MM.1S (cell line): ENCODE measurements at regions not wholly inside any gene's neighbourhood (a gene's known extent, or its start where the extent isn't known, plus 50 kb on each side); places are given as distances from the start of the nearest gene placed in this dataset.

ENCODE experiments used
- DNase-seq: peaks from one replicate; pipeline ENCODE4 v3.0.0-alpha.2; 2015
- H2AFZ ChIP-seq: fragments of 300-600 bp; sonication (generic); 2 replicates; pipeline ENCODE4 v1.6.0; 2016; ENCODE audit warnings: antibody characterized with exemption, low read length
- H3F3A ChIP-seq: fragments of 300-600 bp; sonication (generic); 2 replicates; pipeline ENCODE4 v1.6.1; 2016; ENCODE audit warnings: mild to moderate bottlenecking, antibody characterized with exemption, low read length, moderate library complexity, mixed read lengths; ENCODE audit not compliant: insufficient read depth
- H3K27ac ChIP-seq: fragments of 300-600 bp; sonication (generic); 2 replicates; pipeline ENCODE4 v1.5.1; 2016; ENCODE audit warnings: mild to moderate bottlenecking, low read length
- H3K27me3 ChIP-seq: fragments of 300-600 bp; sonication (generic); replicated peaks from 2 replicates; pipeline ENCODE4 v1.6.0; 2016; ENCODE audit warnings: low read length; ENCODE audit not compliant: insufficient read depth
- H3K36me3 ChIP-seq: fragments of 300-600 bp; sonication (generic); replicated peaks from 2 replicates; pipeline ENCODE4 v1.6.1; 2016; ENCODE audit warnings: mild to moderate bottlenecking, low read length, mixed read lengths; ENCODE audit not compliant: insufficient read depth
- H3K4me1 ChIP-seq: fragments of 300-600 bp; sonication (generic); 2 replicates; pipeline ENCODE4 v1.6.1; 2016; ENCODE audit warnings: low read length, mixed read lengths
- H3K4me2 ChIP-seq: fragments of 300-600 bp; sonication (generic); 2 replicates; pipeline ENCODE4 v1.6.0; 2016; ENCODE audit warnings: low read depth, low read length
- H3K4me3 ChIP-seq: fragments of 300-600 bp; sonication (generic); 2 replicates; pipeline ENCODE4 v1.5.1; 2016; ENCODE audit warnings: low read length, mixed read lengths
- H3K79me2 ChIP-seq: fragments of 300-600 bp; sonication (generic); 2 replicates; pipeline ENCODE4 v1.6.1; 2016; ENCODE audit warnings: mixed run types, low read length, mixed read lengths
- H3K9ac ChIP-seq: fragments of 300-600 bp; sonication (generic); 2 replicates; pipeline ENCODE4 v1.6.1; 2016; ENCODE audit warnings: low read length, mixed read lengths
- H3K9me2 ChIP-seq: fragments of 300-600 bp; sonication (generic); replicated peaks from 2 replicates; pipeline ENCODE4 v1.6.1; 2016; ENCODE audit warnings: mild to moderate bottlenecking, low read length, mixed read lengths; ENCODE audit not compliant: insufficient read depth
- H3K9me3 ChIP-seq: fragments of 300-600 bp; sonication (generic); replicated peaks from 2 replicates; pipeline ENCODE4 v1.6.1; 2016; ENCODE audit warnings: mild to moderate bottlenecking, low read length, mixed read lengths; ENCODE audit not compliant: insufficient read depth
- H4K20me1 ChIP-seq: fragments of 300-600 bp; sonication (generic); 2 replicates; pipeline ENCODE4 v1.6.1; 2016; ENCODE audit warnings: mild to moderate bottlenecking, low read length, moderate library complexity, mixed read lengths; ENCODE audit not compliant: insufficient read depth
- EZH2 ChIP-seq: fragments of 300-600 bp; sonication (generic); optimal IDR thresholded peaks from 2 replicates; pipeline ENCODE3; 2017; ENCODE audit warnings: low read depth, mild to moderate bottlenecking, antibody characterized with exemption, low read length, mixed read lengths
- EZH2phosphoT487 ChIP-seq: fragments of 300-600 bp; sonication (generic); IDR thresholded peaks from 2 replicates; pipeline ENCODE4 v1.6.1; 2018; ENCODE audit warnings: antibody characterized with exemption, low read length
- TF ChIP-seq, protein P1 (sequence below): fragments of 300-600 bp; sonication (generic); IDR thresholded peaks from 2 replicates; pipeline ENCODE4 v1.5.1; 2016; ENCODE audit warnings: antibody characterized with exemption, low read length, mixed read lengths

DNA sequence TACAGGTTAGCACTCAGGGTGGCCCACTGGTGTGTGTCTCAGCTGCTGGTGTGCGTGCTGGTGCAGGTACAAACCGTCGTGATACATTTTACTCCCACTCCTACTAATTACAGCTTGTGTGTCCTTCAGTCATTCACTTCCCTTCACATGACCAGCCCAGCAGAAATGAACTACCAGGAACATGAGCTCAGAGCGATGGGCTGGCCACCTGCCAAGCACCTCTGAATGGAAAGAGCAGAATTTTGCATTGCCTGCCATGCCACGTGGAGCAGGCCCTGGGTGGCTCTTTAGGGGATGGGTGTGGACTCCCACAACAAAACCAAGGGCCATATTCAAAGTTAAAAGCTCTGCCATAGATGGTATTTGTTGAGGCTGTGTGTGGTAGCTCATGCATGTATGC is 58.9 kb upstream of the PGM2 start:
- Histone ChIP-seq H3K4me3 (no peak overlapping the region), H3K79me2 (no peaks in the 10 kb centered on the region), H3K27ac (no peak overlapping the region), H2AFZ (no peak overlapping the region), H3K9me2 (no peaks in the 10 kb centered on the region), H3F3A (no peaks in the 10 kb centered on the region), H3K4me1 (no peaks in the 10 kb centered on the region), H3K9ac (no peak overlapping the region), H3K36me3 (no peaks in the 10 kb centered on the region), H3K9me3 (no peaks in the 10 kb centered on the region), H4K20me1 (no peaks in the 10 kb centered on the region), H3K27me3 (no peaks in the 10 kb centered on the region), H3K4me2 (no peak overlapping the region)
- DNase-seq: no peak
- TF ChIP-seq EZH2 (no peak), EZH2phosphoT487 (no peak)
- TF ChIP-seq, protein P1, sequence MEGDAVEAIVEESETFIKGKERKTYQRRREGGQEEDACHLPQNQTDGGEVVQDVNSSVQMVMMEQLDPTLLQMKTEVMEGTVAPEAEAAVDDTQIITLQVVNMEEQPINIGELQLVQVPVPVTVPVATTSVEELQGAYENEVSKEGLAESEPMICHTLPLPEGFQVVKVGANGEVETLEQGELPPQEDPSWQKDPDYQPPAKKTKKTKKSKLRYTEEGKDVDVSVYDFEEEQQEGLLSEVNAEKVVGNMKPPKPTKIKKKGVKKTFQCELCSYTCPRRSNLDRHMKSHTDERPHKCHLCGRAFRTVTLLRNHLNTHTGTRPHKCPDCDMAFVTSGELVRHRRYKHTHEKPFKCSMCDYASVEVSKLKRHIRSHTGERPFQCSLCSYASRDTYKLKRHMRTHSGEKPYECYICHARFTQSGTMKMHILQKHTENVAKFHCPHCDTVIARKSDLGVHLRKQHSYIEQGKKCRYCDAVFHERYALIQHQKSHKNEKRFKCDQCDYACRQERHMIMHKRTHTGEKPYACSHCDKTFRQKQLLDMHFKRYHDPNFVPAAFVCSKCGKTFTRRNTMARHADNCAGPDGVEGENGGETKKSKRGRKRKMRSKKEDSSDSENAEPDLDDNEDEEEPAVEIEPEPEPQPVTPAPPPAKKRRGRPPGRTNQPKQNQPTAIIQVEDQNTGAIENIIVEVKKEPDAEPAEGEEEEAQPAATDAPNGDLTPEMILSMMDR: no peak

DNA sequence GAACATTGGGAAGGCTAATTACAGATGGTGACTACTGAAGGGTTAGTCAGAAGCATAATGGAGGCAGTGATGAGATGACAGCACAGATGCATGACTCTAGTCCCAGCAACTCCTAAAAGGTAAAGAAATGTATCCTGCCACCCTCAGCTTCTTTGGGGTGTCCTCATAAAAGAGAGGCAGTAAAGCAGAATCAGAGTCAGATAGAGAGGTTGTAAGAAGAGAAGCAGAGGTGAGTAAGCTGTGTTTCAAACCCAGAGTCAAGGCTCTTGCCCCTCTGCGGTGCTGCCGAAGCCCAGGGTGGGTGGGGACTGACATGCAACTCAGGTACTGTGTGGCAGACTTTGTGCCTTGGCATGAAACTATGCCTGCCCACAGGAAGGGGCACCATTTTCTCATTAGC is 59.5 kb upstream of the PGM2 start:
- Histone ChIP-seq H3F3A (no peaks in the 10 kb centered on the region), H3K9me2 (no peaks in the 10 kb centered on the region), H3K4me3 (no peak overlapping the region), H3K27me3 (no peaks in the 10 kb centered on the region), H2AFZ (no peak overlapping the region), H3K9ac (no peak overlapping the region), H3K4me2 (no peak overlapping the region), H3K4me1 (no peaks in the 10 kb centered on the region), H3K79me2 (no peaks in the 10 kb centered on the region), H3K36me3 (no peaks in the 10 kb centered on the region), H4K20me1 (no peaks in the 10 kb centered on the region), H3K27ac (no peak overlapping the region), H3K9me3 (no peaks in the 10 kb centered on the region)
- no peak for DNase-seq
- TF ChIP-seq, protein P1: no peak
- TF ChIP-seq EZH2phosphoT487: no peak
- no peak for TF ChIP-seq EZH2

DNA sequence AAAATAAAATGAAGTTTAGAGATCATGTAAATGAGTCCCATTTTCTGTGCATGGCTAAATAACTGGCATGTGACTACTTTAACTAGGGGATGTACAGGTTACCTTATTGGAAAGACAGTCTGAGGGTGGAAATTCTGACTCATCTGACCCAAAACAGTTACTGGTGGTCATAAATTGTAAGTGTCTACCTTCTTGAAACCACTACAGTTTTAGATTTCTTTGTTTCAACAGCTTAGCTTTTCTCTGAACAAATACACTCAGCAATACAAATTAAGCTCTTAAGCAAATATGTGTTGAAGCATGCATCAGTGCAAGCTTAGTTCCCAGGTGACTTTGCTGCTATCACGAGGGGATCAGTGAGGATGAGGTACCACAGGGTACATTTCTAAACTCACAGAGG is 60.7 kb upstream of the PGM2 start:
- no peak for DNase-seq
- no peaks in the 10 kb centered on the region for H3K9me3 ChIP-seq
- H3K4me3 ChIP-seq: no peak overlapping the region
- H3K27me3 ChIP-seq: no peaks in the 10 kb centered on the region
- no peak overlapping the region for H3K4me2 ChIP-seq
- H3K27ac ChIP-seq: no peak overlapping the region
- TF ChIP-seq EZH2: no peak
- TF ChIP-seq EZH2phosphoT487: no peak
- TF ChIP-seq, protein P1: no peak
- H3K9me2 ChIP-seq: no peaks in the 10 kb centered on the region
- no peaks in the 10 kb centered on the region for H3K79me2 ChIP-seq
- H2AFZ ChIP-seq: no peak overlapping the region
- H3F3A ChIP-seq: no peaks in the 10 kb centered on the region
- H4K20me1 ChIP-seq: no peaks in the 10 kb centered on the region
- no peaks in the 10 kb centered on the region for H3K36me3 ChIP-seq
- H3K9ac ChIP-seq: no peak overlapping the region
- no peaks in the 10 kb centered on the region for H3K4me1 ChIP-seq

DNA sequence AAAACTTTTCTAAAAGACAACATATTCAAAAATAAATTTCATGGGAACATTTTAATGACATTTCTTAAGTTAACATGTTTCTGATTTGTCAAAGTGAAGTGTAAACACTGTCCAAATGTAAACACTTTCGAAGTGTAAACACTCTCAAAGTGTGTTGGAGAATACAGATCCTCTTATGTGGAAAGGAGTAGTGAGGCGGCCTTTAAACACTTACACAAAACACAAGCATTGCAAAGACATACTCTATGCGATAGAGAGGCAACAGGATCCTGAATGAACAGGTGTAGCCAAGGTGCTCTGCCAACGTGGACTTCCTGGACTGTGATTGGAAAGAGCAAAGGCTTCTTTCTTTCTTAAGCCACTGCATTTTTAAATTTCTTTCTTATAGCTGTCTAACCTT is 62.7 kb upstream of the PGM2 start:
- no peak for DNase-seq
- Histone ChIP-seq H2AFZ (no peak overlapping the region), H3K27me3 (no peaks in the 10 kb centered on the region), H3F3A (no peaks in the 10 kb centered on the region), H4K20me1 (no peaks in the 10 kb centered on the region), H3K4me2 (no peak overlapping the region), H3K4me3 (no peak overlapping the region), H3K9me3 (no peaks in the 10 kb centered on the region), H3K9ac (no peak overlapping the region), H3K36me3 (no peaks in the 10 kb centered on the region), H3K9me2 (no peaks in the 10 kb centered on the region), H3K27ac (no peak overlapping the region), H3K4me1 (no peaks in the 10 kb centered on the region), H3K79me2 (no peaks in the 10 kb centered on the region)
- TF ChIP-seq, protein P1: no peak
- TF ChIP-seq EZH2phosphoT487 (no peak), EZH2 (no peak)
